ENCODE measurements at regions not wholly inside any gene's neighbourhood (a gene's known extent, or its start where the extent isn't known, plus 50 kb on each side); places are given as distances from the start of the nearest gene placed in this dataset.

GRCh38 chr13:70714993-70715392 lies 606.7 kb upstream of the KLHL1 start:
- TF ChIP-seq CTCF (IDR thresholded peaks at IDR 0.05; ENCODE audit: insufficient read depth, low read length, poor library complexity, severe bottlenecking) (no peak), EZH2phosphoT487 (conservative IDR thresholded peaks at IDR 0.05; ENCODE audit: low read length) (no peak)
